ENCODE measurements at regions not wholly inside any gene's neighbourhood (a gene's known extent, or its start where the extent isn't known, plus 50 kb on each side); places are given as distances from the start of the nearest gene placed in this dataset.

DNA sequence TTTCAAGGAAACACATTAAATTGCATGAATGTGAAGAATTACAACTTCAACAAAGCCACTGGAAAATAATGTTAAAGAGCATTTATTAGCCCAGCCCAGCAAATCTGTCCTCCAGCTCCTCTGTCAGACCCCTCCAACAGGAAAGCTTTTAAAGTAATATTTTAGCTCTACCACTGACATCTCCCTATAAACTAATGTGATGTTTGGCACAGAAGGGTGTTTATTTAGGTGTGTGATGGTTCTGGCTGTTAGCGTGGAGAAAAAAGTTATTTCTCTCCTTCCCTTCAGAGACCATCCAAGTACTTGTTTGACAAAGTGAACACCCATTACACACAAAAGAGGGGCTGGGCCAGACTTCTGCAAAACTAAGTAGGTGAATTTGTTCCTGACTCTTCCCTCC lies 111.9 kb upstream of the TARS1 start:
- WGBS (ENCODE audit: insufficient coverage, low coverage, missing lambda C conversion rate): 7% methylated on average over 1 of the region's 1 CpG
- intact Hi-C loops (cut with micrococcal nuclease): no loop called here
- Histone ChIP-seq H3K27ac (ENCODE audit: extremely low read depth, low read depth, low read length) (no peak overlapping the region), H3K9me1 (ENCODE audit: control insufficient read depth, insufficient read depth, low read length) (no peaks in the 10 kb centered on the region), H2AFZ (ENCODE audit: low read depth, low read length) (no peak overlapping the region), H3K4me2 (ENCODE audit: insufficient read depth, low read length) (no peak overlapping the region), H3K27me3 (ENCODE audit: control insufficient read depth in 2 of 2, insufficient read depth in 2 of 2, low read length in 2 of 2) (no peaks in the 10 kb centered on the region), H3K4me1 (replicated peaks in 1 of 2; ENCODE audit: control insufficient read depth in 2 of 2, insufficient read depth in 2 of 2, low read length in 2 of 2) (no peaks in the 10 kb centered on the region), H3K79me2 (ENCODE audit: control insufficient read depth, insufficient read depth, low read length) (no peaks in the 10 kb centered on the region), H4K20me1 (replicated peaks; ENCODE audit: control insufficient read depth, insufficient read depth, low read length) (no peaks in the 10 kb centered on the region), H3K9me3 (replicated peaks; ENCODE audit: control insufficient read depth, insufficient read depth, low read depth, low read length) (no peaks in the 10 kb centered on the region), H3K9ac (ENCODE audit: insufficient read depth in 1 of 2, low read depth in 2 of 2, low read length in 2 of 2) (no peak overlapping the region), H3K4me3 (no peak overlapping the region), H3K36me3 (ENCODE audit: control insufficient read depth, insufficient read depth, low read length) (no peaks in the 10 kb centered on the region)
- ATAC-seq (no peak), DNase-seq (ENCODE audit: extremely low read depth in 1 of 4, low spot score in 3 of 4) (no peak), FAIRE-seq (no peak)
- in situ Hi-C loops (cut with MboI): no loop called here
- ChIA-PET POLR2A (no interaction called here), CTCF (ENCODE audit: low intra/inter-chr PET ratio) (no interaction called here)
- BruUV-seq (replicated peaks): no TSS peak
- TF ChIP-seq CEBPB (tag; IDR thresholded peaks at IDR 0.05): no peak
- TF ChIP-seq, protein P1, sequence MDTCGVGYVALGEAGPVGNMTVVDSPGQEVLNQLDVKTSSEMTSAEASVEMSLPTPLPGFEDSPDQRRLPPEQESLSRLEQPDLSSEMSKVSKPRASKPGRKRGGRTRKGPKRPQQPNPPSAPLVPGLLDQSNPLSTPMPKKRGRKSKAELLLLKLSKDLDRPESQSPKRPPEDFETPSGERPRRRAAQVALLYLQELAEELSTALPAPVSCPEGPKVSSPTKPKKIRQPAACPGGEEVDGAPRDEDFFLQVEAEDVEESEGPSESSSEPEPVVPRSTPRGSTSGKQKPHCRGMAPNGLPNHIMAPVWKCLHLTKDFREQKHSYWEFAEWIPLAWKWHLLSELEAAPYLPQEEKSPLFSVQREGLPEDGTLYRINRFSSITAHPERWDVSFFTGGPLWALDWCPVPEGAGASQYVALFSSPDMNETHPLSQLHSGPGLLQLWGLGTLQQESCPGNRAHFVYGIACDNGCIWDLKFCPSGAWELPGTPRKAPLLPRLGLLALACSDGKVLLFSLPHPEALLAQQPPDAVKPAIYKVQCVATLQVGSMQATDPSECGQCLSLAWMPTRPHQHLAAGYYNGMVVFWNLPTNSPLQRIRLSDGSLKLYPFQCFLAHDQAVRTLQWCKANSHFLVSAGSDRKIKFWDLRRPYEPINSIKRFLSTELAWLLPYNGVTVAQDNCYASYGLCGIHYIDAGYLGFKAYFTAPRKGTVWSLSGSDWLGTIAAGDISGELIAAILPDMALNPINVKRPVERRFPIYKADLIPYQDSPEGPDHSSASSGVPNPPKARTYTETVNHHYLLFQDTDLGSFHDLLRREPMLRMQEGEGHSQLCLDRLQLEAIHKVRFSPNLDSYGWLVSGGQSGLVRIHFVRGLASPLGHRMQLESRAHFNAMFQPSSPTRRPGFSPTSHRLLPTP (IDR thresholded peaks at IDR 0.05; ENCODE audit: borderline replicate concordance, extremely low read depth, insufficient read length): no peak
- no peak for TF ChIP-seq POLR2H (tag; IDR thresholded peaks at IDR 0.05; ENCODE audit: low read depth)
- no peak for TF ChIP-seq PML (IDR thresholded peaks at IDR 0.05; ENCODE audit: low read length)
- TF ChIP-seq NUFIP1 (IDR thresholded peaks at IDR 0.05; ENCODE audit: partially characterized antibody): no peak
- TF ChIP-seq EZH2 (IDR thresholded peaks at IDR 0.05; ENCODE audit: borderline replicate concordance, low read depth, low read length): no peak
- no peak for TF ChIP-seq NR4A1 (CRISPR knock-in tag; IDR thresholded peaks at IDR 0.05)
- TF ChIP-seq NR4A1 (tag; IDR thresholded peaks at IDR 0.05): no peak
- TF ChIP-seq HCFC1 (IDR thresholded peaks at IDR 0.05; ENCODE audit: low read depth, low read length): no peak
- no peak for TF ChIP-seq SPI1 (IDR thresholded peaks at IDR 0.05; ENCODE audit: borderline replicate concordance, low read depth, low read length)
- TF ChIP-seq ZNF75A (CRISPR knock-in tag; IDR thresholded peaks at IDR 0.05): no peak
- TF ChIP-seq MAFK (IDR thresholded peaks at IDR 0.05; ENCODE audit: low read length): no peak
- TF ChIP-seq, protein P2, sequence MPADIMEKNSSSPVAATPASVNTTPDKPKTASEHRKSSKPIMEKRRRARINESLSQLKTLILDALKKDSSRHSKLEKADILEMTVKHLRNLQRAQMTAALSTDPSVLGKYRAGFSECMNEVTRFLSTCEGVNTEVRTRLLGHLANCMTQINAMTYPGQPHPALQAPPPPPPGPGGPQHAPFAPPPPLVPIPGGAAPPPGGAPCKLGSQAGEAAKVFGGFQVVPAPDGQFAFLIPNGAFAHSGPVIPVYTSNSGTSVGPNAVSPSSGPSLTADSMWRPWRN (IDR thresholded peaks at IDR 0.05; ENCODE audit: low read depth): no peak
- TF ChIP-seq CHCHD3 (CRISPR knock-in tag; IDR thresholded peaks at IDR 0.05): no peak
